ENCODE measurements at regions not wholly inside any gene's neighbourhood (a gene's known extent, or its start where the extent isn't known, plus 50 kb on each side); places are given as distances from the start of the nearest gene placed in this dataset.

GRCh38 chr6:139744891-139745290 lies 370.4 kb upstream of the CITED2 start:
- peaks cover 29% of the 10 kb centered on the region for H3K4me1 Mint-ChIP-seq
- H3K9me3 Mint-ChIP-seq: no peaks in the 10 kb centered on the region
- H3K4me3 Mint-ChIP-seq: no peak overlapping the region
- peak overlapping the region in 2 of 3 experiments; percentile 21 to 82 for H3K27ac Mint-ChIP-seq
- no peaks in the 10 kb centered on the region for H3K36me3 Mint-ChIP-seq (ENCODE audit: low read depth)
- peaks cover 4% of the 10 kb centered on the region for H3K27me3 Mint-ChIP-seq (ENCODE audit: low read depth)
- TF ChIP-seq CTCF (IDR thresholded peaks at IDR 0.05; ENCODE audit: unreplicated experiment in 3 of 3): no peak

GRCh38 chr6:139743664-139744437 lies 369.4 kb upstream of the CITED2 start:
- Mint-ChIP-seq H3K27me3 (ENCODE audit: low read depth) (peaks cover 4% of the 10 kb centered on the region), H3K27ac (peak overlapping the region in 1 of 3 experiments; percentile 82), H3K4me3 (no peak overlapping the region), H3K9me3 (no peaks in the 10 kb centered on the region), H3K4me1 (peaks cover 25% of the 10 kb centered on the region), H3K36me3 (ENCODE audit: low read depth) (no peaks in the 10 kb centered on the region)
- no peak for TF ChIP-seq CTCF (IDR thresholded peaks at IDR 0.05; ENCODE audit: unreplicated experiment in 3 of 3)

GRCh38 chr6:139742671-139743070 lies 368.2 kb upstream of the CITED2 start:
- Mint-ChIP-seq H3K4me1 (peaks cover 19% of the 10 kb centered on the region), H3K27me3 (ENCODE audit: low read depth) (peaks cover 4% of the 10 kb centered on the region), H3K36me3 (ENCODE audit: low read depth) (no peaks in the 10 kb centered on the region)

GRCh38 chr6:139738801-139739455 lies 364.5 kb upstream of the CITED2 start:
- H3K9me3 Mint-ChIP-seq: no peaks in the 10 kb centered on the region
- H3K27ac Mint-ChIP-seq: no peak overlapping the region
- peaks cover 6% of the 10 kb centered on the region for H3K4me1 Mint-ChIP-seq
- H3K36me3 Mint-ChIP-seq (ENCODE audit: low read depth): no peaks in the 10 kb centered on the region
- H3K27me3 Mint-ChIP-seq (ENCODE audit: low read depth): peaks cover 4% of the 10 kb centered on the region
- no peak overlapping the region for H3K4me3 Mint-ChIP-seq
- no peak for TF ChIP-seq CTCF (IDR thresholded peaks at IDR 0.05; ENCODE audit: unreplicated experiment in 3 of 3)

More at GRCh38 chr6:139742671-139743070, 368.2 kb upstream of the CITED2 start:
- no peak for TF ChIP-seq CTCF (IDR thresholded peaks at IDR 0.05; ENCODE audit: unreplicated experiment in 3 of 3)
- no peaks in the 10 kb centered on the region for H3K9me3 Mint-ChIP-seq
- peak overlapping the region in 1 of 3 experiments; percentile 75 for H3K27ac Mint-ChIP-seq
- H3K4me3 Mint-ChIP-seq: no peak overlapping the region

- Mint-ChIP-seq H3K9me3 (peaks cover 4% of the 10 kb centered on the region), H3K4me1 (no peaks in the 10 kb centered on the region), H3K27ac (no peak overlapping the region), H3K4me3 (no peak overlapping the region), H3K36me3 (ENCODE audit: low read depth) (no peaks in the 10 kb centered on the region), H3K27me3 (ENCODE audit: low read depth) (peaks cover 5% of the 10 kb centered on the region)
- no peak for TF ChIP-seq CTCF (IDR thresholded peaks at IDR 0.05; ENCODE audit: unreplicated experiment in 3 of 3)
These were observed 362.0 kb upstream of the CITED2 start for GRCh38 chr6:139736325-139736906.

All from nephron (organoid).